ENCODE measurements at regions not wholly inside any gene's neighbourhood (a gene's known extent, or its start where the extent isn't known, plus 50 kb on each side); places are given as distances from the start of the nearest gene placed in this dataset.

GRCh38 chr18:26649193-26649543 is 100.8 kb upstream of the KCTD1 start:
- no peak overlapping the region for H3K27ac ChIP-seq (ENCODE audit: low read length)

GRCh38 chr18:26648509-26649192 is 100.3 kb upstream of the KCTD1 start:
- Histone ChIP-seq H3K27me3 (ENCODE audit: insufficient read depth, low read depth, low read length) (no peaks in the 10 kb centered on the region), H3K79me2 (replicated peaks; ENCODE audit: insufficient read depth, low read length) (no peaks in the 10 kb centered on the region), H3K36me3 (ENCODE audit: insufficient read depth, low read length) (no peaks in the 10 kb centered on the region), H3K9me2 (ENCODE audit: insufficient read depth, low read length) (no peaks in the 10 kb centered on the region), H3K9ac (ENCODE audit: low read length) (no peak overlapping the region), H3K27ac (ENCODE audit: low read length) (no peak overlapping the region), H3K9me3 (ENCODE audit: low read length) (no peaks in the 10 kb centered on the region), H3K4me2 (ENCODE audit: low read length) (no peak overlapping the region), H2AFZ (ENCODE audit: low read depth, low read length) (no peak overlapping the region), H4K20me1 (ENCODE audit: insufficient read depth) (no peaks in the 10 kb centered on the region), H3F3A (ENCODE audit: insufficient read depth, low read length, poor library complexity, severe bottlenecking) (no peaks in the 10 kb centered on the region), H3K4me3 (ENCODE audit: low read length) (no peak overlapping the region)
- TF ChIP-seq POLR2AphosphoS5 (IDR thresholded peaks at IDR 0.05), result no peak
- no peak for TF ChIP-seq EP300 (conservative IDR thresholded peaks at IDR 0.05; ENCODE audit: poor library complexity, severe bottlenecking)
- TF ChIP-seq RAD21 (conservative IDR thresholded peaks at IDR 0.05), result no peak
- TF ChIP-seq REST (IDR thresholded peaks at IDR 0.05; ENCODE audit: borderline replicate concordance), result no peak
- no peak for TF ChIP-seq CTCF (IDR thresholded peaks at IDR 0.05; ENCODE audit: poor library complexity, severe bottlenecking)
- no peak for TF ChIP-seq MXI1 (conservative IDR thresholded peaks at IDR 0.05; ENCODE audit: poor library complexity, severe bottlenecking)
- no peak for TF ChIP-seq SMC3 (conservative IDR thresholded peaks at IDR 0.05; ENCODE audit: poor library complexity)

More at GRCh38 chr18:26649193-26649543, 100.8 kb upstream of the KCTD1 start:
- Histone ChIP-seq H3K4me2 (ENCODE audit: low read length) (no peak overlapping the region), H3K79me2 (replicated peaks; ENCODE audit: insufficient read depth, low read length) (no peaks in the 10 kb centered on the region), H3K4me3 (ENCODE audit: low read length) (no peak overlapping the region), H3K36me3 (ENCODE audit: insufficient read depth, low read length) (no peaks in the 10 kb centered on the region), H3K9ac (ENCODE audit: low read length) (no peak overlapping the region), H3F3A (ENCODE audit: insufficient read depth, low read length, poor library complexity, severe bottlenecking) (no peaks in the 10 kb centered on the region), H2AFZ (ENCODE audit: low read depth, low read length) (no peak overlapping the region), H3K27me3 (ENCODE audit: insufficient read depth, low read depth, low read length) (no peaks in the 10 kb centered on the region), H3K9me3 (ENCODE audit: low read length) (no peaks in the 10 kb centered on the region), H4K20me1 (ENCODE audit: insufficient read depth) (no peaks in the 10 kb centered on the region), H3K9me2 (ENCODE audit: insufficient read depth, low read length) (no peaks in the 10 kb centered on the region)
- TF ChIP-seq MXI1 (conservative IDR thresholded peaks at IDR 0.05; ENCODE audit: poor library complexity, severe bottlenecking) (no peak), EZH2 (IDR thresholded peaks at IDR 0.05; ENCODE audit: borderline replicate concordance, insufficient read depth, low read length, poor library complexity, severe bottlenecking) (no peak), RAD21 (conservative IDR thresholded peaks at IDR 0.05) (no peak), REST (IDR thresholded peaks at IDR 0.05; ENCODE audit: borderline replicate concordance) (no peak), CTCF (IDR thresholded peaks at IDR 0.05; ENCODE audit: poor library complexity, severe bottlenecking) (no peak)

All from neural cell (in vitro differentiated cells).